NCI-H2196 (cell line): ENCODE measurements at regions not wholly inside any gene's neighbourhood (a gene's known extent, or its start where the extent isn't known, plus 50 kb on each side); places are given as distances from the start of the nearest gene placed in this dataset.
"Not testable (repeated sequence)": the region's sequence is repeated elsewhere in the genome, so short reads cannot be mapped to it uniquely, and the experiment has no call there.

Experiments
- DNase-seq: peaks from one replicate; lab custom pipeline; 2025; ENCODE audit not compliant: unreplicated experiment; lab: John Stamatoyannopoulos, UW

DNA sequence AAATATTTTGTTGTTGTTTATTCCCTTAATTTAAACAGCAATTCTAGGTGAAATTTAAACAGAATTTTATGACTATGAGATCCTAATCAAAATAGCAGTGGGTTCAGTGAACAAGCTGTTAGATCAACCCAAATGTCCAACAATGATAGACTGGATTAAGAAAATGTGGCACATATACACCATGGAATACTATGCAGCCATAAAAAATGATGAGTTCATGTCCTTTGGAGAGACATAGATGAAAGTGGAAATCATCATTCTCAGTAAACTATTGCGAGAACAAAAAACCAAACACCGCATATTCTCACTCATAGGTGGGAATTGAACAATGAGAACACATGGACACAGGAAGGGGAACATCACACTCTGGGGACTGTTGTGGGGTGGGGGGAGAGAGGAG, 407.3 kb upstream of the ADAMTSL1 start:
- DNase-seq = not testable (repeated sequence)

DNA sequence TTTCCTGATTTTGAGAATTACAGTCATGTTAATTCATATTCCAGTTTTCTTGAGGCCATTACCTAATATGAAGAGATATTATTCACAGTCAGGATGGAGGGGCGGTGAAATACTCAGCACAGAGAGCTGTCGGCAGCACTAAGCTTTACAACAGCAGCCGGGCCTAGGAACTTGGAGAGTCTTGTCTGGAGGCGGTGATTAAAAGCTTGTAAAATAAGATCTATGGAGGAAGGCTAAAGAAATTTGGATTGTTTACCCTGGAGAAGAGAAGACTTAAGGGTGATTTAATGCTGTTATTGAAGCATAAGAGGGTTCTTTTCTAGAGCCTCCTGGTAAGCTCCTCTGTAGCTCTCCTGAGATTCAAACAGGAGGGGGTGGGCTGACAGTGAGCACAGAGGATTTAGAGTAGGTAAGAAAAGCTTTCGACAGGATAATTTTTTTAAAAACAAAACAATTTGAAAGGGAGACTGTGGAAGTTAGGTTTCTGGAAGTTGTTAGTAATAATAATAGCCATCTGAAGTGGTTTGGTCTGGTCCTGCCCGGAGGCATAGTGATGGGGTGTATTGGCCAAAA, 406.3 kb upstream of the ADAMTSL1 start:
- DNase-seq = no peak

DNA sequence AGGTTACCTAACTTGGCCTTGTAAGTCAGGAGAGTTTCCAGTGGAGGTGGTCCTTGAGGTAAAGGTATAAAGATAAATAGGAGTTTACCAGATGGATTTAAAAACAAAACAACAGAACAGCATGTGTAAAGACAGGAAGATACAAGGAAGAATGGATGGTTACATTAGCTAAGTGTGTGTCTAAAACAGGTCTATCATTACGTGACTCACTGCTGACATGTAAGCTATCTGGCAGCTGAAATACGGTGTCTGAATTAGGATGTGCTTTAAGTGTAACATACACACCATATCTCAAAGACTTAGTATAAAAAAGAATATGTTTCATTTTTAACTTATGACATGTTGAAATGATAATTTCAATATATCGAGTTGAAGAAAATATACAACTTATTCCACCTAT, 405.1 kb upstream of the ADAMTSL1 start:
- no peak for DNase-seq

DNA sequence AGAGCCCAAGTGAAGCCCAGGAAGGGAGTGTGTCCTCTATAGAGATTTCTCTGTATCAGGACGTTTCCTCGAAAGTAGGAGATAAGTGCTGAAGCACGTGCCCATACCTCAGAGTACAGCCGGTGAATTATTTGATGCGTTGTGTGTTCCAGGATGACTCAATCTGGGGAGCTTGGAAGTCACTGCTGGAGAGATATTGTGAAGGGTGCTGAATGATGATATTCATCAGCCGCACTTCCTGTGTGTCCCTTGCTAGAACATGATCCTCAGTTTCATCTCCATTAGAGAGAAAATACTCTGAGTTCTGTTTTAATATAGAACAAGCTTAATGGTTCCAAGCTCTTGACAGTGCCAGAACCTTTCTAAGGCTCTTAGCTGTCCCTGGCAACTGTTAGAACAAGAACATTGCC, 402.3 kb upstream of the ADAMTSL1 start:
- DNase-seq = no peak

DNA sequence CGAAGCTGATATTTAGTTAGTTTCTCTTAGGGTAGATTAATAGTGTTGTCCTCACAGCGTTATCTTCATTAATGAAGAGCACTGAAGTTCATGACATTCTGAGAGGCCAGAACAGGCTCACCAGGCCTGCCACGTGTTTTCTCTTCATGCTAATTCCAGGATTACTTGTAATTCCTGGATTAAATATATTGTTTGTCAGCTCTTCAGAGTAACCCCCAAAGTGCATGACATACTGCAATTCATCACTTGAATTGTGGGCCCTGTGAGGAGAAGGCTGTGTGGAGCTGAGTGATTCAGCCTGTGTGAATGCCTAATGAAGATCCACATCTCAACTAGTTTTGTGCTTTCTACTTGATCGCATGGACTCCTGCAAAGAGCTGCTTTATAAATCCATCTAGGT, 401.0 kb upstream of the ADAMTSL1 start:
- DNase-seq = no peak

DNA sequence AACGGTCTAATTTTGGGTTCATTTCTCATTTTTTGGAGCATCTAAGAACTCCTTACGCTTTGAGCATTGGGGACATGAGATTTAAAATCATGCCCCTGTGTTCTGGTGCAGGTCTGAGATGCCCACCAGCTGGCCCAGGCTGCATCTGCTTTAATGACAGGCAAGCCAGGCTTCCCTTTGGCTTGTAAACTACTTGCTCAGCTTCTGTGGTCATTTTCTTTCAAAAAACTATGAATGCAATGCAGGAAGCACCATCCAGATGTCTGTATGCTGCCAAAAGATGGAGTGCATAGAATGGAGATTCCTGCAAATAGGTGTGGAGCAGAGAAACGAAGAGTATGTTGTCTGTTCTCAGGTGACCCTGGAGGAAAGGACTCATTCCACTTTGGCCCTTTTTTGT, 399.9 kb upstream of the ADAMTSL1 start:
- no peak for DNase-seq

DNA sequence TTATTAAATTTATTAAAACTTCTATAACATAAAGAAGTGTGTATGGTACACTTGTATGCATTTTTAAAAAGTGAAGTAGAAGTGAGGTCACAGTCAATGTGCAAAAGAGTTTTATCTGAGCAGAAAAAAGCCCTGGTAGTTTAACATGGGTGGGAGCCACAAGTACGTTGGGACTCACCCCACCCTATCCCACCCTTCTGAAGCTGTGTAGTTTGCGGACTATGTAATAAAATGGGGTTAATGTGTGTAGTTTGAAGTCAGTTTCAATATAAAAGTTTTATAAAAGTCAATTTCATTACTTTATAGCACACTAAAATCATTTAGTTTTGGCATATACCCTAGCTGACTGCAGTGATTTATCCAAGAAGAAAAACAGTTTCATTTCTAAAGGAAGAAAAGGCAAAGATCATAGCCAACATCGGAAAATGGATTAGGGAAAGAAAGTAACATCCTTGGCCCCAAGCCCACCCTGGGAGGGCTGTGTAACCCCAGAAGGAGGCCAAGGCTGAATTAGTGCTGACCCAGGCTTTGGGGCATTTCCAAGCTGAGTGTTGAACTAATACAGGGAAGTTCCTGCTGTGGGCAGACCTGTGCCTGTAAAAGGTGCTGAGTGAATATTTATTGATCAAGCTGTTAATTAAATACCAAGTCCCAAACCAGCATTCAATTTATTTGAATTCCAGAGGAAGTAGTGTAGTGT, 398.6 kb upstream of the ADAMTSL1 start:
- DNase-seq = no peak

DNA sequence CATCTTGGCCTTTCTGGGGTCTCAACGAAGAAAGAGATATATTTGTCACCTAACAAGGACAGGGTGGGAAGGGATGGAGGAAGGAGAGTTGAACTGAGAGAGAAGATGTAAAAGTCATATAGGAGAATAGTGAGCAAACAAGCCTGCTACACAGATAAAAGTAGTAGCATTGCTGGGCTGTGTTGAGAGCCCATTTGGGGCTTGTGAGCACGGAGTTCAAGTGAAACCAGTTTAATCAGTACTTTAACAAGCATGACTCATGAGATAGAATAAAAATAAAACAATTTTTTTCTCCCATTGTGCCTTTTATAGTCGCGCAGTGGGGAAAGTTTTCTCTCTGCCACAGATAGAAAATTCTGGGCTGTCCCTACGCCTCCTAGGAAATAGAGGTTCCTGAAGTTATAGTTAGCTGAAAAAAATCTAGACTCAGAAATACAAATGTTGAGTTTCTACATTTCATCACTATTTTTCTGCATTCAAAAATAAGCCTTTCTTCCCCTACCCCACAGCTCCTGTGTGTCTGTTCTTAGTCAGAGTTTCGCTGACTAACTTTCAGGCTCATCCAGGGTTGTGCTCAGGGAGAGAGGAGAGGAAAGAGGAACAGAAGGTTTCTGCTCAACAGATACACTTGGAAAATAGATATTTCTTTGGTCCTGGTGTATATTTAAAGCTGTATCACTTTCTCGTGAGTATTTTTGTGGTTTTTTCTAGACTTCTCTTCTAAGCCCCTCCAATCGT, 395.8 kb upstream of the ADAMTSL1 start:
- no peak for DNase-seq

DNA sequence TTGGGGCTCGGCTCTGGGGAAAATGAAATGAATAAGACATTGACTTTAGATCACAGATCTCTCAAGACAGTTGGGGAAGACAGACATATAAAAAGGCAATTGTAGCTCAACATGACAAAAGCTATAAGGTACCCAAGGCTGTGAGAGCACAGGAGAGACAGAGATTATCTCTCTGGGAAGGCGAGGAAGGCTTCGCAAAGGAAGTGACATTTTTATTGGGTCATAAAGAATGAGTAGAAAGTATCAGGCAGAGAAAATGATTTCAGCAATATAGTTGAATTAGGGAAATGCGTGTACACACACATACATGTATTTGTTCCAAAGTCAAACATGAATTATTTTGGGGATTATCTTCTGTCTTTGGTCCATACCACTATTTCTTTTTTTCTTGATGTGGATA, 381.8 kb upstream of the ADAMTSL1 start:
- DNase-seq = no peak

DNA sequence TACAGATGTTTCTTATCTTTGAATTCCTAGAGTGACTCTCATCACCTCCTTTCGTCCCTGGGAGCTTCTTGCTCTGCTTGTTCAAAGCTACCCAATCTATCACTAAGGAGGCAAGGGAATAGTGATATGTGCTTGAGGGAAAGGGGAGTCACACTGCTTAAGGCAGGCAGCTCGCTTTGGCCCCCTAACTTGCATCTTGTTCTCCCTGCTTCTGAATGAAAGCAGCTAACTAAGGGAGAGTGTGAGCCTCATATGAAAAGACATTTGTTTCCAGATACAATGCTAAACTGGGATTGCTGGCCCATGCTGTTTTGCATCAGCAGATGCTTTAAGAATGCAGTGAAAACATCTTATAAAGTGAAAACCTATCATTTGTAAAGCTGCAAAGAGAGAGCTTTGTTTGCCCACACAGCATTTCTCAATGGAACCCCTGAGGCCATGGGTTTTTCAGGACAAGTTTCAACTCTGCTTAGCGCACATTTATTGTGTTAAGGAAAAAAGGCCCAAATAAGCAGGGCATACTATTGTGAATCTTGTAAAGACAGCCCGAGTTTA, 367.9 kb upstream of the ADAMTSL1 start:
- no peak for DNase-seq

DNA sequence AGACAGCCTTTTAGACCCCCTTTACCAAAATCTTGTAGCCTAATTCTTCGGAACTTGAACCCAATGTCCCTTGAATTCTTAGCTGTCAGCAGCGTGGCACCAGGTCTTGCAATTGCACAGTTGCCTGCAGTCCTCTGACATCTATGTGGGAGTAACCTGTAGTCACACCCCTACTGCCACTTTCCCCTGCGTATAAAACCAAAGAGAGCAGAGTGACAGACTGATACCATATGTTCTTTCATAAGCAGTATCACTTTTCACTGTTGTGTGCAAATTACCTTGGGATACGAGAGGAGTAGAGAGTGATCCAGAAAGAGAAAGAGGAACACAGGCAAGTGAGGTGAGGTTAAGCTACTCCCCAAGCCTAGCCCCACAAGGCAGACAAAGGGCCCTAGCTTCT, 364.3 kb upstream of the ADAMTSL1 start:
- no peak for DNase-seq

DNA sequence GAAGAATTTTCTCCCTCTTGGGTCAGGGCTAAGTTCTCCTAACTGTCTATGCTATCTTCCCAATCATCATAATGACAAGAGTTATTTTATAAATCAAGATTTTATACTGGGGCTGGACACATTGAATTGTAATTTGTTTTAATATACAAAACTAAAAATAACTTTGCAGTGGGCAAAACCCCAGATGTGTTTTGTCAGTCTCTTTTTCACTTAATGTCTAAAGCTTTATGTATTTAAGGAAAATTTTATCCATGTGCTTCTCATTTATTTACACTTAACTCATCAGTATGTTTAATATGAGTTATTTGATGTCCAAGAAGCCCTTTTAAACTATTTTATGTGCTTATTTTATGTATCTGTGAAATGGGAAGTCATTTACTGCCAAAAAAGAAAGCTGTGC, 362.8 kb upstream of the ADAMTSL1 start:
- no peak for DNase-seq

DNA sequence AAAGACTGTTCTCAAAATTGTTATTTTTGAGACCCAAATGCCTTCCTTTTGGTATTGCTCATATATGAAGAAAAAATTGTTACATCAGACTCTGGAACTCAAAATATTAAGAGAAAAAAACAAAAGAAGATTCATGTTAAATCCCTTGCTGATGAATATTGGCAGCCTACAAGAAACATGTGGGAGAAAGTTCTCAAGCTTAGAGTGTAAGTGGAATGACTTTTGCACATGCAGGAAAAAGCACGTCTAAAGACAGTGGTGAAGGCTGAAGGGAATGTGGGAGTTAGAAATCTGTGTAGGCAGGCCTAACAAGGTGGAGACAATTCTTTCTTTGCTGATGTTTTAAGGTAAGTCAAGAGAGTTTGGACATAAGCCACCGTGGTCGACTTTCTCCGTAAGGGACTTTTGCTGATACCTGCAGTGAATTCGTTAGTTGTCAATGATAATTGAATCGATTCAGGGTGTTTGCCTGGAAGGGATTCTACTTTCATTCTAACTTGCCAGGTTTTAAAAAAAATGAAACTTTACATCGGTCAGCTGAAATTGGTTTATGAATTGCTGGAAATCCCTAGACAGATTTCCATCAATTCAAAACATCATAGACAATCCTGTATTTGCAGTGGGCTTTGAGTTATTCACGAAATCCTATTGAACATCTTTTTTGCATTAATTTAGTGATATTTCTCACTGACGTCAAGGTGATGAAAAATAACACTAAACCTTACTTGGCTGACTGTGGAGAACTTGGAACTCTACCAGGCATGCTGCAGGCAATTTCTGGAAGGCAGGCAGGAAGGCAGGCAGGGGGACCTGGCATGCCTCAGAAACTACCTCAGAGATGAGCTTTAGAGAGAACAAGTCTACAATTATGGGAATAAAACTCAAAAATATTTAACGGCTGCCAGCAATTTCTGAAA, 359.1 kb upstream of the ADAMTSL1 start:
- DNase-seq = no peak

DNA sequence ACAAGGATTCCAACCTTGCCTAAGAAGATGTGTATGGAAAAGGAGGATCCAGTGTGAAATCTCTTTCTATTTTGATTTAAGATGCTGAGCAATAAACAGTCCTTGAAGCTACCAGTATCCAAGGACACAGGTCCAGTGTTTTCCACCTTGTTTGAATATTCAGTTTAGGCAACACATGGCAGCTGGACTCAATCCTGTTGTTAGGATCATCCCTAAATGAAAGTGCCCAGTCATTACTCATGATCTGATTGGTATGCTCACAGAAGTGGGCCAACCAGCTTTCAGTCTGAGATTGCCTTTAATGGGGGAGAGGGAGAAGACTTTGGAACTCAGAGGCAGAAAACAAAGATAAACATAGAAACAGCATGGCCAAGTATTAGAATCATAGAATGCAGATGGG, 355.7 kb upstream of the ADAMTSL1 start:
- no peak for DNase-seq

DNA sequence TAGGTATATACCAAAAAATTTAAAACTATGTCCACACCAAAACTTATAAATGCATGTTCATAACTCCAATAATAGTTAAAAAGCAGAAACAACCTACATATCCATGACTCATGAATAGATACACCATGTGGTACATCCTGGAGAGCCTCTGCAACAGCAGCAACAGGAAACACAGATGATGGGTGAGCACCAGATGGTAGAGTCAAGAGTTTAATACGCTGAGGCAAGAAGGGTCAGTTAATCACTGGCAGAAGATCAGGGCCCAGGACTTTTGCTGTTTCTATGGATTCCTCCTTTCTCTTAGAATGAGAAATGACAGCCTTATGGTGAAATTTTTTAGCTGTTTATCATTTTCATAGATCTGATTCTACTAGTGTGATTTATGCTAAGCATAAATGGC, 351.8 kb upstream of the ADAMTSL1 start:
- DNase-seq = no peak

DNA sequence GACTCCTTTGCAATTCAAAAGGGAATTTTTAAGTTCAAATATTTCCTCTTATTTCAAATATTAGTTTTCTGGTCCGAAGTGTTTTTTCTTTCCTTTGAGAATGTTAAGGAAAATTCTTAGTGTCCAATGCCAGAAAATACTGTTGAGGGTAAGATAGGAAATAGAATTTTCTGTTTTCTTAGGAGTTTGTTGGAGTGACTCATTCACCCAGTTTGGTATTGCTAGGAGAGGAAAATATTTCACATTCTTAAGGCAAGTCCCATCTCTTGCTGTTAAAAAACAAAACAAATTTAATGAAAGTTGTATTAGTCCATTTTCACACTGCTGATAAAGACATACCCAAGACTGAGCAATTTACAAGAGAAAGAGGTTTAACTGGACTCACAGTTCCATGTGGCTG, 349.2 kb upstream of the ADAMTSL1 start:
- no peak for DNase-seq

DNA sequence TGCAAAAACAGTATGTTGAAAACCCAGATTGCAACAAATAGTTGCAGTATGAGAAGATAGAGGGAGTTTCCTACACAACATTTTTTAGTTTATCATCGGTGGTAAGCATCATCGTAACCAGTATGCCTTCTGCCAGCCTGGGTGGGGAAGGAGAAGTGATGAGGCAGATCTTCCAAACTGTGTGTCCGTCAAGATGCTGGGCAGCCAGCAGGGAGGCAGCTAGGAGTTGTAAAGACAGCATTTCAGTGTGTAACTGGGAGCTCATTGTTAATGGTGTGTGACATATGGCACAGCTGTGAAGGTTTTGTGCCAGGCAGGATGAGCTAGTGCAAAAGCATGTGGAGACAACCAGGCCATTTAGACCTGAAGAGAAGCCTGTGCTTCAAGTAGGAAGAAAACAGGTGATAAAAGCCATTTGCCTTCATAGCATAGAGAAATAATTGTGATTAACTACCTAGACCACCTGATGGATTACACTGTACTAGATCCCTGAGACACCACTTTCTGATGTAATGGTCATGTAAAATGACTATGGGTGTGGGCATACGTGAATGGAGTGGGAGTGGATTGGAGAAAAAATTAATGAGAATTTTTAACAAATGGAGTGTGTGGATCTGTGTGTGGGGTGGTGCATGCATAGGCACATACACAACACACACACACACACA, 347.0 kb upstream of the ADAMTSL1 start:
- DNase-seq = no peak

DNA sequence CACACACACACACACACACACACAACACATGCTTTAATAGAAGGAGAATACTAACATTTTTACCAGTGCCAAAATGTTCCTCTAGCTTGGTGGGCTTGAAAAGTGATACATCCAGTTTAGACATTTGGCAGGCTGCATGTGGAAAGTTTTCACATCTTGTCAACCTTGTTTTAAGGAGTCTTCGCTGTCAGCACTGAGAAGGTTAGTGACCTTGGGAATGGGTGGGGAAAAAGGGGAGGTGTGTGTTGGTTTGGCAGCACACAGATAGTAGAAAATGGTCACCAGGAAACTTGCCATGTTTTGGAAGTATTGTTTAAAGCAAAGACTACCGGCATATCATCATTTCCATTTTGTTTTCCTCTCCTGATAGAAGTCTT, 346.5 kb upstream of the ADAMTSL1 start:
- DNase-seq = no peak

DNA sequence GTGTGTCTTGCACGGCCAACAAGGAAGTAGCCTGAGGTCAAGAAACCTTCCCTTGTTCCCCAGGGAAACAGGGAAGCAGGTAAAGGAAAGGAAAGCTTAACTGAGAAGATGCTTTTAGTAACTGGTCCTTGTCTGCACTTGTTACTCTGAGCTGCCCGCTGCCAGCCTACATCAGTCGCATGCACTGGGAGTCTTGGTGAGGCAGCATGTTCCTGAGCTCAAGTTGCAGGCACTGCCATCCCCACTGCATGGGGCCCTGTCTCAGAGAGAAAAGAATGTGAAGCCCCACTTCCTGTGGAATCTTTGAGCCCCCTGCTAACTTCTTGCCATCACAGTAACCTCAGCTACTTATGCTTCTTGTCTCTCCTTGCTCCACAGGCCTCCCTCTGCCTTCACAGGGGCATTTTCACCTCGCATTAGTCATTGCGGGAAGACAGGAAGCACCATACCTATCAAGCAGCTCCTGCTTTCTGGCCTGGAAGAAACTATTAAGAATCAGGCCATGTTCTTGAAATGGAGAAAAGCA, 344.1 kb upstream of the ADAMTSL1 start:
- DNase-seq = no peak

DNA sequence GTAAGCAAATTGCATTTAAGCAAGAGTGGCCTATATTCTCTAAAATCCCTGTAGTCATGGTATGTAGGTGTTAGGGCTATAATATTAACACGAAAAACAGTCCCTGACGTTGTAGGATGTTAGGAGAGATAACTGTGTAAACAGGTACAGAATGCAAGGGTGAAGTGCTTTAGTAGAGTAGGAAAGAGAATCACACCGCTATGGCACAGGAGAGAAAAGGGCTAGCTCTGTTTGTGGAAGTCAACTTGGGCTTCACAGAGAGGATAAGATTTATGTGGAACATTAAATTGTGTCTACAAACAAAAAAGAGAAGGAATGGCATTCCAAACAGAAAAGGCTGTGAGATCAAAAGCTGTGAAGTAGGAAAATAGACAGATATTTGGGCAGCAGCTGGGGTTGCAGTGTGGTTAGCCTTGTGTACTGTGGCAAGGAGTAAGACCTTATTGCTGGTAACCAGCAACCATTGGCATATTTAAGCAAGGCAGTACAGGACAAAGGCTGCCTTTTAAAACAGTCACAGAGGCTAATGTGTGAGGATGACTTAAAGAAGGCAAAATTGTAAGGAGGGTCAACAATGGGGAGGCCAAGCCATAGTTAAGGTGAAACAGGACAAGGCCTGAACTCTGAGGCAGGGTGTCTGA, 337.5 kb upstream of the ADAMTSL1 start:
- no peak for DNase-seq
